Body of pancreas (tissue), 4 donors: ENCODE measurements at regions not wholly inside any gene's neighbourhood (a gene's known extent, or its start where the extent isn't known, plus 50 kb on each side); places are given as distances from the start of the nearest gene placed in this dataset.

Experiments used
- ATAC-seq: fragments of 150-250 bp; one replicate; pipeline ENCODE4 v1.9.1; 2016
- DNase-seq, 4 donors: peaks; one replicate each; pipeline ENCODE4 v3.0.0-alpha.2; 2019
- H3K27ac ChIP-seq, 4 donors: fragments of 200-600 bp; sonication (generic); 1 replicate in 3 of 4; 2 replicates in 1 of 4; pipeline versions ENCODE4 v1.5.1 to v1.6.1; 2016 to 2019; ENCODE audit warnings: mild to moderate bottlenecking in 1 of 4, mixed read lengths in 1 of 4, moderate library complexity in 1 of 4
- H3K27me3 ChIP-seq, 2 donors: fragments of 200-600 bp; sonication (generic); one replicate each; pipeline ENCODE4 v1.6.0; 2016; ENCODE audit warnings: mild to moderate bottlenecking in 1 of 2
- H3K36me3 ChIP-seq, 2 donors: fragments of 200-600 bp; sonication (generic); replicated peaks in 1 of 2; 2 replicates each; pipeline ENCODE4 v1.5.1; 2016; ENCODE audit warnings: low read depth in 2 of 2; ENCODE audit not compliant: insufficient read depth in 1 of 2
- H3K4me1 ChIP-seq: fragments of 200-600 bp; sonication (generic); one replicate; pipeline ENCODE4 v1.6.0; 2016
- H3K4me3 ChIP-seq, 2 donors: fragments of 200-600 bp; sonication (generic); 1 replicate in 1 of 2; 2 replicates in 1 of 2; pipeline ENCODE4 v1.5.1; 2016 to 2019
- H3K9me3 ChIP-seq, 3 donors: fragments of 200-600 bp; sonication (generic); 1 replicate in 2 of 3; 2 replicates in 1 of 3; pipeline ENCODE4 v1.5.1; 2016
- CTCF ChIP-seq, 7 experiments: fragments of 450-650 bp in 4 of 7; fragments of 200-600 bp in 3 of 7; sonication (generic) in 3 of 7; IDR thresholded peaks; one replicate each; pipeline ENCODE4 v1.5.1; 2016 to 2019; ENCODE audit warnings: antibody characterized with exemption in 7 of 7
- POLR2A ChIP-seq, 3 donors: fragments of 450-650 bp; IDR thresholded peaks; one replicate each; pipeline ENCODE4 v1.6.1; 2016; ENCODE audit warnings: antibody characterized with exemption in 3 of 3, mild to moderate bottlenecking in 2 of 3
- WGBS, 2 donors: methylation state at CpG; one replicate each; pipeline ENCODE4 v1.1.5; 2017; 5-methylcytosine and 5-hydroxymethylcytosine counted together
- intact Hi-C: fragments of 100-400 bp; cut with DNase I; formaldehyde crosslinking; loops from one replicate; pipeline ENCODE4 v1.15.1; 2023

GRCh38 chr15:29468899-29469298 lies 199.3 kb upstream of the NSMCE3 start:
- intact Hi-C loops = no loop called here
- Histone ChIP-seq H3K27ac (no peak overlapping the region), H3K4me1 (peaks cover 11% of the 10 kb centered on the region), H3K9me3 (no peaks in the 10 kb centered on the region), H3K27me3 (no peaks in the 10 kb centered on the region), H3K36me3 (no peaks in the 10 kb centered on the region), H3K4me3 (no peak overlapping the region)
- WGBS, 2 donors = 88 to 91% methylated on average over 10 of the region's 10 CpGs
- ATAC-seq = no peak
- no peak for DNase-seq
- TF ChIP-seq POLR2A (IDR thresholded peaks at IDR 0.05) (no peak), CTCF (IDR thresholded peaks at IDR 0.05) (no peak)

GRCh38 chr15:29467091-29467490 lies 197.5 kb upstream of the NSMCE3 start:
- Histone ChIP-seq H3K4me1 (peaks cover 11% of the 10 kb centered on the region), H3K27ac (no peak overlapping the region), H3K36me3 (no peaks in the 10 kb centered on the region), H3K9me3 (no peaks in the 10 kb centered on the region), H3K4me3 (no peak overlapping the region), H3K27me3 (no peaks in the 10 kb centered on the region)
- 85 to 90% methylated on average over 4 of the region's 4 CpGs for WGBS, 2 donors
- ATAC-seq = no peak
- no peak for DNase-seq
- TF ChIP-seq CTCF (IDR thresholded peaks at IDR 0.05) = no peak
- TF ChIP-seq POLR2A (IDR thresholded peaks at IDR 0.05) = no peak
- intact Hi-C loops = no loop called here

- H3K36me3 ChIP-seq = no peaks in the 10 kb centered on the region
- H3K4me3 ChIP-seq = no peak overlapping the region
- 67 to 88% methylated on average over 1 to 4 of the region's 4 CpGs for WGBS, 2 donors
- no peaks in the 10 kb centered on the region for H3K9me3 ChIP-seq
- TF ChIP-seq POLR2A (IDR thresholded peaks at IDR 0.05) (no peak), CTCF (IDR thresholded peaks at IDR 0.05) (no peak)
- intact Hi-C loops = no loop called here
- DNase-seq = no peak
- peaks cover 10% of the 10 kb centered on the region for H3K4me1 ChIP-seq
- no peak overlapping the region for H3K27ac ChIP-seq
- H3K27me3 ChIP-seq = no peaks in the 10 kb centered on the region
- no peak for ATAC-seq
Observed at GRCh38 chr15:29466292-29466691, 196.7 kb upstream of the NSMCE3 start.

GRCh38 chr15:29465816-29466215 lies 196.2 kb upstream of the NSMCE3 start:
- H3K27me3 ChIP-seq = no peaks in the 10 kb centered on the region
- no peaks in the 10 kb centered on the region for H3K36me3 ChIP-seq
- H3K4me3 ChIP-seq = no peak overlapping the region
- TF ChIP-seq CTCF (IDR thresholded peaks at IDR 0.05) (no peak), POLR2A (IDR thresholded peaks at IDR 0.05) (no peak)
- peaks cover 5% of the 10 kb centered on the region for H3K4me1 ChIP-seq
- 36 to 39% methylated on average over 6 of the region's 6 CpGs for WGBS, 2 donors
- no peaks in the 10 kb centered on the region for H3K9me3 ChIP-seq
- intact Hi-C loops = no loop called here
- DNase-seq = no peak
- no peak overlapping the region for H3K27ac ChIP-seq
- no peak for ATAC-seq

- no peak for TF ChIP-seq POLR2A (IDR thresholded peaks at IDR 0.05)
- TF ChIP-seq CTCF (IDR thresholded peaks at IDR 0.05) = no peak
- no peak overlapping the region for H3K27ac ChIP-seq
- H3K4me3 ChIP-seq = no peak overlapping the region
- H3K4me1 ChIP-seq = no peaks in the 10 kb centered on the region
- H3K36me3 ChIP-seq = no peaks in the 10 kb centered on the region
- 50 to 66% methylated on average over 3 of the region's 3 CpGs for WGBS, 2 donors
- DNase-seq = no peak
- intact Hi-C loops = no loop called here
- H3K27me3 ChIP-seq = no peaks in the 10 kb centered on the region
- ATAC-seq = no peak
- no peaks in the 10 kb centered on the region for H3K9me3 ChIP-seq
Observed at GRCh38 chr15:29465196-29465595, 195.6 kb upstream of the NSMCE3 start.
